HFF-Myc (cell line): ENCODE measurements at regions not wholly inside any gene's neighbourhood (a gene's known extent, or its start where the extent isn't known, plus 50 kb on each side); places are given as distances from the start of the nearest gene placed in this dataset.

Experiments
- DNase-seq: peaks from one replicate; pipeline ENCODE4 v3.0.0-alpha.2; 2011; ENCODE audit warnings: low read depth; ENCODE audit errors: extremely low read depth
- H3K4me3 ChIP-seq: replicated peaks from 2 replicates; pipeline ENCODE4 v1.5.1; 2011; ENCODE audit warnings: low read depth, mild to moderate bottlenecking, control low read depth, low read length
- CTCF ChIP-seq: IDR thresholded peaks from 2 replicates; pipeline ENCODE4 v1.5.1; 2012; ENCODE audit warnings: mild to moderate bottlenecking, low read depth, low read length, control low read depth; ENCODE audit errors: missing control alignments

- no peak for TF ChIP-seq CTCF
- H3K4me3 ChIP-seq = no peak overlapping the region
- no peak for DNase-seq
These were observed 102.6 kb upstream of the ESRRB start for GRCh38 chr14:76273346-76273745.

- no peak for DNase-seq
- no peak overlapping the region for H3K4me3 ChIP-seq
- no peak for TF ChIP-seq CTCF
These were observed 101.6 kb upstream of the ESRRB start for GRCh38 chr14:76274324-76274723.

- H3K4me3 ChIP-seq = no peak overlapping the region
- DNase-seq = no peak
- no peak for TF ChIP-seq CTCF
These were observed 98.3 kb upstream of the ESRRB start for GRCh38 chr14:76277586-76278130.

DNA sequence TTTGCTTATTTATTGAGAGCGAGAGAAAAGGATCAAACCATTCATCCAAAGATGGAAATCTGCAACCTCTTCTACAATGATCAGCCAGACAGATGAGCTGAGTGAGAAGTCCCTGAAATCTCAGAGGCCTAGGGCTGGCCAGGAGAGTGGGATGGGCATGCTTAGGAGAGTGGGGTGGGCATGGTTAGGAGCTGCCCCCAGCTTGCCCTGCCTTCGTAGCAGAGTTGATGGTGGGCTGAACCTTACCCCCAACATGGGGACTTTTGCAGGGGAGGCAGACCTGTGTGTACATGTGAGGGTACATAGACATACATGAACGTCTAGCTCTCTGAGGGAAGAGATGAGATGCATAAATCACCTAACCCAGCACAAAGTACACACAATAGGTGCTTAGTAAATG, 95.7 kb upstream of the ESRRB start:
- no peak for TF ChIP-seq CTCF
- no peak for DNase-seq
- H3K4me3 ChIP-seq = no peak overlapping the region

GRCh38 chr14:76282581-76282980, 93.4 kb upstream of the ESRRB start:
- TF ChIP-seq CTCF = no peak
- no peak overlapping the region for H3K4me3 ChIP-seq
- DNase-seq = no peak

- TF ChIP-seq CTCF = no peak
- no peak overlapping the region for H3K4me3 ChIP-seq
- DNase-seq = no peak
These were observed 88.9 kb upstream of the ESRRB start for GRCh38 chr14:76287063-76287462.

DNA sequence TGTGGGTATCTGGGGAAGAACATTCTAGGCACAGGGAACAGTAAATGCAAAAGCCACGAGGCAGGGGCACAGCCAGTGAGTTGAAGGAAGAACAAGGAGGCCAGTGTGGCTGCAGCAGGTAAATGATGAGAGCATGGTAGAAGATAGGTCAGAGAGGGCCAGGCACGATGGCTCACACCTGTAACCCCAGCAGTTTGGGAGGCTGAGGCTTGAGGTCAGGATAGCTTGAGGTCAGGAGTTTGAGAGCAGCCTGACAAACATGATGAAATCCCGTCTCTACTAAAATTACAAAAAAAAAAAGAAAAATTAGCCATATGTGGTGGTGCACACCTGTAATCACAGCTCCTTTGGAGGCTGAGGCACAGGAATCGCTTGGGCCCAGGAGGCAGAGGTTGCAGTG, 86.7 kb upstream of the ESRRB start:
- no peak for TF ChIP-seq CTCF
- no peak for DNase-seq

More for the DNA sequence above, 86.7 kb upstream of the ESRRB start:
- no peak overlapping the region for H3K4me3 ChIP-seq
